PC-9 (cell line): ENCODE measurements at regions not wholly inside any gene's neighbourhood (a gene's known extent, or its start where the extent isn't known, plus 50 kb on each side); places are given as distances from the start of the nearest gene placed in this dataset.

Source experiments
- CTCF ChIP-seq: fragments of 200-600 bp; sonication (generic); conservative IDR thresholded peaks from 2 replicates; pipeline ENCODE4 v1.6.1; 2017; ENCODE audit warnings: mixed run types, antibody characterized with exemption, mild to moderate bottlenecking, moderate library complexity
- EZH2 ChIP-seq: fragments of 200-600 bp; sonication (generic); IDR thresholded peaks from 2 replicates; pipeline ENCODE4 v1.8.0; 2017; ENCODE audit warnings: antibody characterized with exemption, low read depth

- no peak for TF ChIP-seq EZH2
- no peak for TF ChIP-seq CTCF
Observed at GRCh38 chr16:73998707-73999106, 297.9 kb upstream of the PSMD7 start.
